ENCODE measurements at regions not wholly inside any gene's neighbourhood (a gene's known extent, or its start where the extent isn't known, plus 50 kb on each side); places are given as distances from the start of the nearest gene placed in this dataset.

DNA sequence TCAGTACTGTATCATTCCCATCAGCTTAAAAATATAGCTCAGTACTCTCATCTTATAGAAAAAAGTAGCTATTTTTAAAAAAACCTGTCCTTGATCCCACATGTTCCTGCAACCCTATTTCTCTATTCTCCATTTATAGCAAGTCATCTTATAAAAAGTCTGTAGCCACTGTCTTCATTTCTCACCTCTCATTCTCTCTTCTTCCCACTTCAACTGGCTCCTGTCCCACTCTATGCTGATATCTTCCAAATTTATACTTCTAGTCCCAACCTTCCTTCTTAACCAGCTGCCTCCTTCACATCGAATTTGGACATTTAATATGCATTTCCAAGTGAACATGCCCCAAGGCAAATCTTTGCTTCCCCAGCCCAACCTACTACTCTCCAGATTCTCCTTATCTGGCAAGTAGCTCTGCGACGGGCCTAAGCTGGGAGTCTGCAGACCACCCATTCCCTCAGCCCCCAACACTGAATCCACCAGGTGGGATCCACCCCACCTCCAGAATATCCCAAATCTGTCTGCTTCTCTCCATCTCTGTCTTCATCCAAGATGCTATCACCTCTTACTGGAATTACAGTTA, 52.0 kb upstream of the TANC2 start:
- ATAC-seq (ENCODE audit: low read depth in 2 of 2), result no peak
- Mint-ChIP-seq H3K36me3 (no peaks in the 10 kb centered on the region), H3K9me3 (peaks cover 0 to 4% (median 2%) of the 10 kb centered on the region in 7 donors)

DNA sequence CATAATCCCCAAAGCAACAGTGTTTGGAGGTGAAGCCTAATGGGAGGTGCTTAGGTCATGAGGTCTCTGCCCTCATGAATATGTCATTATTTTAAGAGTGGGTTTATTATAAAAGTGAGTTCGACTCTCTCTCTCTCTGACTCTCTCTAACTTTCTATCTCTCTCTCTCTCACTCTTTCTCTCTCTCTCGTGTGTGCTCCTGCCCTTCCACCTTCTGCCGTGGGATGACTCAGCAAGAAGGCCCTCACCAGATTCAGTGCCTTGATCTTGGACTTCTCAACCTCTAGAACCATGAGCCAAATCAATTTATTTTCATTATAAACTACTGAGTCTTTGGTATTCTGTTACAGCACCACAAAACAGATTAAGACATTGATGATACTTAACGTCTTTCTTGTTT, 53.7 kb upstream of the TANC2 start:
- Mint-ChIP-seq H3K36me3 (no peaks in the 10 kb centered on the region), H3K27me3 (peaks cover 33% of the 10 kb centered on the region), H3K4me1 (no peaks in the 10 kb centered on the region), H3K9me3 (peaks cover 0 to 4% (median 2%) of the 10 kb centered on the region in 7 donors), H3K4me3 (no peak overlapping the region), H3K27ac (no peak overlapping the region)
- Histone ChIP-seq H3K36me3 (ENCODE audit: control insufficient read depth, insufficient read depth, low read length) (no peaks in the 10 kb centered on the region), H3K4me3 (ENCODE audit: low read depth, low read length) (no peak overlapping the region), H3K27me3 (ENCODE audit: control insufficient read depth, insufficient read depth, low read length) (no peaks in the 10 kb centered on the region), H3K27ac (ENCODE audit: insufficient read depth, low read length, poor library complexity, severe bottlenecking) (no peak overlapping the region), H3K4me1 (ENCODE audit: control insufficient read depth, insufficient read depth, low read length, poor library complexity, severe bottlenecking) (no peaks in the 10 kb centered on the region), H3K9me3 (ENCODE audit: control insufficient read depth in 2 of 2, low read length in 2 of 2) (no peaks in the 10 kb centered on the region)
- ATAC-seq (ENCODE audit: low read depth in 2 of 2) (no peak), DNase-seq (no peak)

More for the DNA sequence above, 52.0 kb upstream of the TANC2 start:
- H3K9me3 ChIP-seq (ENCODE audit: control insufficient read depth in 2 of 2, low read length in 2 of 2), result no peaks in the 10 kb centered on the region
- no peaks in the 10 kb centered on the region for H3K4me1 ChIP-seq (ENCODE audit: control insufficient read depth, insufficient read depth, low read length, poor library complexity, severe bottlenecking)
- H3K4me3 ChIP-seq (ENCODE audit: low read depth, low read length), result no peak overlapping the region
- H3K4me1 Mint-ChIP-seq, result no peaks in the 10 kb centered on the region
- H3K36me3 ChIP-seq (ENCODE audit: control insufficient read depth, insufficient read depth, low read length), result no peaks in the 10 kb centered on the region
- no peak overlapping the region for H3K27ac ChIP-seq (ENCODE audit: insufficient read depth, low read length, poor library complexity, severe bottlenecking)
- DNase-seq, result no peak
- peaks cover 35% of the 10 kb centered on the region for H3K27me3 Mint-ChIP-seq
- no peak overlapping the region for H3K4me3 Mint-ChIP-seq
- no peak overlapping the region for H3K27ac Mint-ChIP-seq
- H3K27me3 ChIP-seq (ENCODE audit: control insufficient read depth, insufficient read depth, low read length), result no peaks in the 10 kb centered on the region

DNA sequence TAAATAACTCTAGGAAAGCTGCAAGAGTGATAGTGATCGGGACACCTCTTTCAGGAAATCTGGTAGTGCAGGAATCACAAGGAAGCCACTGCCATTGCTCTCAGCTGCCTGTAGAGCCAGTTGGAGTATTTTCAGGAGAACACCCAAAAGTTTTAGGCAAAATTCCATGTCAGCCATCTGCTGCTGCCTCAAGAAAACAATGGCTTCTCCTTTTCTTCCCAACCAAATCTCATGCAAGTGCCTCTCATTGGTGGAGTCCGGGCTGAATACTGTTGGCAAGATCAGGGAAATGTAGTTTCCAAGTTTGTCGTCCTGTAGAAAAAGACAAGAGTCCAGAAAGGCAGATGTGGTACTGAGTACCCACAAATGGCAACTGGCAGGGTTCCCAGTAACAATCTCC, 54.9 kb upstream of the TANC2 start:
- Mint-ChIP-seq H3K27ac (no peak overlapping the region), H3K4me1 (no peaks in the 10 kb centered on the region), H3K27me3 (peaks cover 43% of the 10 kb centered on the region), H3K36me3 (no peaks in the 10 kb centered on the region), H3K4me3 (no peak overlapping the region), H3K9me3 (peaks cover 0 to 6% (median 2%) of the 10 kb centered on the region in 7 donors)
- no peaks in the 10 kb centered on the region for H3K27me3 ChIP-seq (ENCODE audit: control insufficient read depth, insufficient read depth, low read length)
- H3K4me3 ChIP-seq (ENCODE audit: low read depth, low read length), result no peak overlapping the region
- DNase-seq, result no peak
- H3K4me1 ChIP-seq (ENCODE audit: control insufficient read depth, insufficient read depth, low read length, poor library complexity, severe bottlenecking), result no peaks in the 10 kb centered on the region
- H3K9me3 ChIP-seq (ENCODE audit: control insufficient read depth in 2 of 2, low read length in 2 of 2), result no peaks in the 10 kb centered on the region
- no peaks in the 10 kb centered on the region for H3K36me3 ChIP-seq (ENCODE audit: control insufficient read depth, insufficient read depth, low read length)
- H3K27ac ChIP-seq (ENCODE audit: insufficient read depth, low read length, poor library complexity, severe bottlenecking), result no peak overlapping the region
- no peak for ATAC-seq (ENCODE audit: low read depth in 2 of 2)

DNA sequence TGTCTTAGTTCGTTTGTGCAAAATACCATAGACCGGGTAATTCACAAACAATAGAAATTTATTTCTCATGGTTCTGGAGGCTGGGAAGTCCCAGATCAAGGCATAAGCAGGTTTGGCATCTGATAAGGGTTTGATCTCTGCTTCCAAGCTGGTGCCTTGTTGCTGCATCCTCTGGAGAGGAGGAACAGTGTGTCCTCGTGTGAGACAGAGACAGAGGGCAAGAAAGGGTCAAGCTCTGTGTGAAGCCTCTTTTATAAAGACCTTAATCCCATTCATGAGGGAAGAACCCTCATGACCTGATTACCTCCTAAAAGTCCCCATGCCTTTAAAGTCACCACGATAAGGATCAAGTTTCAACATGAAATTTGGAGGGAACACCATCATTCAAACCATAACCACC, 55.8 kb upstream of the TANC2 start:
- no peak overlapping the region for H3K27ac ChIP-seq (ENCODE audit: insufficient read depth, low read length, poor library complexity, severe bottlenecking)
- no peaks in the 10 kb centered on the region for H3K9me3 ChIP-seq (ENCODE audit: control insufficient read depth in 2 of 2, low read length in 2 of 2)
- no peaks in the 10 kb centered on the region for H3K36me3 ChIP-seq (ENCODE audit: control insufficient read depth, insufficient read depth, low read length)
- H3K4me3 Mint-ChIP-seq, result no peak overlapping the region
- no peaks in the 10 kb centered on the region for H3K4me1 Mint-ChIP-seq
- H3K27me3 Mint-ChIP-seq, result peaks cover 39% of the 10 kb centered on the region
- no peak overlapping the region for H3K27ac Mint-ChIP-seq
- no peak for ATAC-seq (ENCODE audit: low read depth in 2 of 2)
- H3K4me1 ChIP-seq (ENCODE audit: control insufficient read depth, insufficient read depth, low read length, poor library complexity, severe bottlenecking), result no peaks in the 10 kb centered on the region
- no peak for DNase-seq
- H3K9me3 Mint-ChIP-seq, result peaks cover 0 to 6% (median 2%) of the 10 kb centered on the region in 7 donors
- no peak overlapping the region for H3K4me3 ChIP-seq (ENCODE audit: low read depth, low read length)
- H3K36me3 Mint-ChIP-seq, result no peaks in the 10 kb centered on the region
- no peaks in the 10 kb centered on the region for H3K27me3 ChIP-seq (ENCODE audit: control insufficient read depth, insufficient read depth, low read length)

DNA sequence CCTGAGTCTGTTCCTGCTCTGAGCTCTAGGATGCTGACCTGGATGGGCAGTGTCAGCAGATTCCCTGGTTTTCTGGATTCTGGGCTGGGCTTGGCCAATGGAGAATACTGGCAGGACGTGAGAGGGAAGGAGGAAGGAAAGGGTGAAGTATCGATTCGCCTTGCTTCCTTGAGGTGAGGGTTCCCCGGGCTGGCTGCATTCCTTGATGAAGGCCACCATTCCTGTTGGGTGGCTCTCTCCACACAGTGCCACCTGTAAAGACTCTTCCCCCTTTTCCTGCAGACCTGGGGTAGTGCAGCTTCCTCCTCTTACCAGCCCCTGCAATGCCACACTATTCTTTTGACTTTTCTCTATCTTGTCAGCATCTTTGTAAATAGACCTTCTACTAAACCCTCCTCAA, 58.1 kb upstream of the TANC2 start:
- peaks cover 0 to 6% (median 2%) of the 10 kb centered on the region in 7 donors for H3K9me3 Mint-ChIP-seq
- H3K4me3 Mint-ChIP-seq, result no peak overlapping the region
- Histone ChIP-seq H3K27me3 (ENCODE audit: control insufficient read depth, insufficient read depth, low read length) (no peaks in the 10 kb centered on the region), H3K9me3 (ENCODE audit: control insufficient read depth in 2 of 2, low read length in 2 of 2) (no peaks in the 10 kb centered on the region), H3K4me1 (ENCODE audit: control insufficient read depth, insufficient read depth, low read length, poor library complexity, severe bottlenecking) (no peaks in the 10 kb centered on the region), H3K4me3 (ENCODE audit: low read depth, low read length) (no peak overlapping the region), H3K36me3 (ENCODE audit: control insufficient read depth, insufficient read depth, low read length) (no peaks in the 10 kb centered on the region), H3K27ac (ENCODE audit: insufficient read depth, low read length, poor library complexity, severe bottlenecking) (no peak overlapping the region)
- no peak overlapping the region for H3K27ac Mint-ChIP-seq
- no peak for ATAC-seq (ENCODE audit: low read depth in 2 of 2)
- DNase-seq, result no peak
- peaks cover 27% of the 10 kb centered on the region for H3K27me3 Mint-ChIP-seq
- no peaks in the 10 kb centered on the region for H3K36me3 Mint-ChIP-seq
- H3K4me1 Mint-ChIP-seq, result no peaks in the 10 kb centered on the region

DNA sequence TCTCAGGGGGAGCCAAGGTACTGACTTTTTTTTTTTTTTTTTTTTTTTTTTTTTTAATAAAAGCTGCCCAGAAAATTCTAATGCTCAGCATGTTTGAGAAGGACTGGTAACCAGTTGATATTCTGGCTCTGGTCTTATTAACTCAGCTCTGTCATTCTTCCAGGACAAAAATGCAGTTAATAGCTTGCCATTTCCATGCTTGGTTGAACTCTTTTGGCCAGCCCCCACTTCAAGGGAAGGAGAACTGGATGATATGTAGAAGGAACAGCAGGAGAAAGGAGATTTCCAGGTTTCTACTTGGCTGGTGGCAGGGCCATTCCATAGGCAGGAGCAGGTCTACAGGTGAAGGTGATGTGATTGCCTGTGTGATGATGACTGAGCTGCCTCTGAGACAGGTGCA, 59.2 kb upstream of the TANC2 start:
- Mint-ChIP-seq H3K27me3 (peaks cover 23% of the 10 kb centered on the region), H3K4me1 (no peaks in the 10 kb centered on the region), H3K9me3 (peaks cover 0 to 6% (median 0%) of the 10 kb centered on the region in 7 donors), H3K36me3 (no peaks in the 10 kb centered on the region), H3K4me3 (no peak overlapping the region), H3K27ac (no peak overlapping the region)
- H3K27me3 ChIP-seq (ENCODE audit: control insufficient read depth, insufficient read depth, low read length), result no peaks in the 10 kb centered on the region
- H3K27ac ChIP-seq (ENCODE audit: insufficient read depth, low read length, poor library complexity, severe bottlenecking), result no peak overlapping the region
- ATAC-seq (ENCODE audit: low read depth in 2 of 2), result no peak
- DNase-seq, result no peak
- H3K9me3 ChIP-seq (ENCODE audit: control insufficient read depth in 2 of 2, low read length in 2 of 2), result no peaks in the 10 kb centered on the region
- no peaks in the 10 kb centered on the region for H3K36me3 ChIP-seq (ENCODE audit: control insufficient read depth, insufficient read depth, low read length)
- no peaks in the 10 kb centered on the region for H3K4me1 ChIP-seq (ENCODE audit: control insufficient read depth, insufficient read depth, low read length, poor library complexity, severe bottlenecking)
- H3K4me3 ChIP-seq (ENCODE audit: low read depth, low read length), result no peak overlapping the region

DNA sequence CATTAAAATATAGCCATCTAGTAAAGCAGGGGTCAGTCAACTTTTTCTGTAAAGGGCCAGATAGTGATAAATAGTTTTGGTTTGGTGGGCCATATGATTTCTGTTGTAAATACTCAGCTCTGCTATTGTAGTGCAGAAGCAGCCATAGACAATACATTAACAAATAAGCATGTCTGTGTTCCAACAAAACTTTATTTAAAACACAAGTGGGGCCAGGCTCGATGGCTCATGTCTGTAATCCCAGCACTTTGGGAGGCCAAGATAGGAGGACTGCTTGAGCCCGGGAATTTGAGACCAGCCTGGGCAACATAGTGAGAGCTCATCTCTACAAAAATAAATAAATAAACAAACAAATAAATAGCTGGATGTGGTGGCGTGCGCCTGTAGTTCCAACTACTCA, 60.8 kb upstream of the TANC2 start:
- H3K36me3 Mint-ChIP-seq, result no peaks in the 10 kb centered on the region

DNA sequence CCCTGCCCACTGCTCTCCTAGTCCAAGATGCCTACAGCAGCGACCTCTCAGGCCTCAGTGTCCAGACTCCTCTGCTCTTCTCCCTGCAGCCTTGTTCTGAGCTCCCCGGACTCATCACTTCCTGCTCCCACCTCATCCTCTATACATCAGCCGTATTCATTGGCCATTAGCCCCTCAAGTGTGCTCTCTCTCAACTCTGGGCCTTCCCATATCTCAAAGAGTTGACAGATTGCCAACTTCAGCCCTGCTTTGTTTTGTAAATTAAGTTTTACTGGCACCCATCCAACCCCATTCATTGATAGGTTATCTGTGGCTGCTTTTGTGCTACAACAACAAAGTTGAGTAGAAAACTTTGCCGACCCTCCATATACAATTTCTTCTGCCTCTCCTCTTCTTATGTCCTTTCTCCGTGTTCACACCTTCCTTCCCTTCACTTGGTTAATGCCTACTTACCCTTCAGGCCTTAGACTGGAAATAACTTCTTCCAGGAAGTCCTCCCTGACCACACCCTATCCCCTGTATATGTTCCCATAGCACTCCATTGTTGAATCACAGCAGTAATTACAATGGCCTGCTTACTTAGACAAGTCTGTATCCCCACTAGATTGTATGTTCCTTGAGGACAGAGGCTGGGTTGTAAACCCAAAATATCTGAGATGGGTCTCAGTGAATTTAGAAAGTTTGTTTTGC, 63.4 kb upstream of the TANC2 start:
- Mint-ChIP-seq H3K4me3 (peak overlapping the region in 1 of 4 donors; percentile 3), H3K4me1 (no peaks in the 10 kb centered on the region), H3K9me3 (peaks cover 0 to 4% (median 0%) of the 10 kb centered on the region in 7 donors), H3K27me3 (peaks cover 22% of the 10 kb centered on the region), H3K36me3 (no peaks in the 10 kb centered on the region), H3K27ac (no peak overlapping the region)
- H3K27me3 ChIP-seq (ENCODE audit: control insufficient read depth, insufficient read depth, low read length), result no peaks in the 10 kb centered on the region
- no peak for ATAC-seq (ENCODE audit: low read depth in 2 of 2)
- no peaks in the 10 kb centered on the region for H3K9me3 ChIP-seq (ENCODE audit: control insufficient read depth in 2 of 2, low read length in 2 of 2)
- no peak overlapping the region for H3K4me3 ChIP-seq (ENCODE audit: low read depth, low read length)
- no peaks in the 10 kb centered on the region for H3K4me1 ChIP-seq (ENCODE audit: control insufficient read depth, insufficient read depth, low read length, poor library complexity, severe bottlenecking)
- no peak for DNase-seq
- H3K36me3 ChIP-seq (ENCODE audit: control insufficient read depth, insufficient read depth, low read length), result no peaks in the 10 kb centered on the region
- H3K27ac ChIP-seq (ENCODE audit: insufficient read depth, low read length, poor library complexity, severe bottlenecking), result no peak overlapping the region

More for the DNA sequence above, 60.8 kb upstream of the TANC2 start:
- Histone ChIP-seq H3K4me3 (ENCODE audit: low read depth, low read length) (no peak overlapping the region), H3K27me3 (ENCODE audit: control insufficient read depth, insufficient read depth, low read length) (no peaks in the 10 kb centered on the region), H3K36me3 (ENCODE audit: control insufficient read depth, insufficient read depth, low read length) (no peaks in the 10 kb centered on the region), H3K27ac (ENCODE audit: insufficient read depth, low read length, poor library complexity, severe bottlenecking) (no peak overlapping the region), H3K9me3 (ENCODE audit: control insufficient read depth in 2 of 2, low read length in 2 of 2) (no peaks in the 10 kb centered on the region), H3K4me1 (ENCODE audit: control insufficient read depth, insufficient read depth, low read length, poor library complexity, severe bottlenecking) (no peaks in the 10 kb centered on the region)
- ATAC-seq (ENCODE audit: low read depth in 2 of 2) (no peak), DNase-seq (no peak)
- no peak overlapping the region for H3K4me3 Mint-ChIP-seq
- H3K9me3 Mint-ChIP-seq, result peaks cover 0 to 4% (median 0%) of the 10 kb centered on the region in 7 donors
- H3K4me1 Mint-ChIP-seq, result no peaks in the 10 kb centered on the region
- H3K27me3 Mint-ChIP-seq, result peaks cover 16% of the 10 kb centered on the region
- H3K27ac Mint-ChIP-seq, result no peak overlapping the region

Data from CD4-positive, CD25-positive, alpha-beta regulatory T cell (primary cell).